SHP77 (cell line): ENCODE measurements at regions not wholly inside any gene's neighbourhood (a gene's known extent, or its start where the extent isn't known, plus 50 kb on each side); places are given as distances from the start of the nearest gene placed in this dataset.

Experiments used
- DNase-seq, 2 experiments: peaks; one replicate each; lab custom pipeline; 2025; lab: John Stamatoyannopoulos, UW

DNA sequence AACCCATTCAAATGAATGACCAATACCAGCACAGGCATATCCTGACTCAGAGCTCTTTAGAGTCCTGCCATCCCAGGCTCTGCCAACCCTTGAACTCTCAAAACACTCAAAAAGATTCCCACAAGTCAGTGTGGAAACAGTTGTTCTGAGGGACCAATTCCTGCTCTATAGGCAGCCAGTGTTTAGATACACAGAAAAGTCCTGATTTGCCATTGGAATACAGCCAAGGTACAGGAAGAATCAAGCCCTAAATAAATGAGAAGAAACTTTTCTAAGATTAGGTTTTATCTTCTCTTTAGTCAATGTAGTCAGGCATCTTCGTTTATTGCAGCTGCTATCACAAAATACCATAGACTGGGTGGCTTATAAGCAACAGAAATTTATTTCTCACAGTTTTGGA, 626.8 kb upstream of the ARID1B start:
- DNase-seq, result no peak

DNA sequence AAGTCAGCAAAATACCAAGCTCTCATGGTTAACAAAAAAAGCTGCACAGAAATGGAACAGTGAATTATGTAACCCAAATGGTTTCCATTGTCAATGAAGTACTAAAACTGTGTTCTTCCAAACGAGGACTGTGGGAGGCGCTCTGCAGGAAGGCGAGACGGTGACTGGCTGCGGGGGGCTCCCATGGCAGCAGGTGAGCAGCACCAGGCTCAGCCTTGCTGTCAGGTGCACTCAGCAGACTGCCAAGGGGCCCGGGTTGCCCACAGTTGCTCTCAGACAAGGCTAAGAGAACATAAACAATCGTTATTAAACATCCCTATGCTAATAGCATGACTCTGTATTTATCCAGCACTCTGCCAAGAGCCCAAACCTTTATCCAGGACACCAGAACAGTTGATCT, 630.3 kb upstream of the ARID1B start:
- no peak for DNase-seq

DNA sequence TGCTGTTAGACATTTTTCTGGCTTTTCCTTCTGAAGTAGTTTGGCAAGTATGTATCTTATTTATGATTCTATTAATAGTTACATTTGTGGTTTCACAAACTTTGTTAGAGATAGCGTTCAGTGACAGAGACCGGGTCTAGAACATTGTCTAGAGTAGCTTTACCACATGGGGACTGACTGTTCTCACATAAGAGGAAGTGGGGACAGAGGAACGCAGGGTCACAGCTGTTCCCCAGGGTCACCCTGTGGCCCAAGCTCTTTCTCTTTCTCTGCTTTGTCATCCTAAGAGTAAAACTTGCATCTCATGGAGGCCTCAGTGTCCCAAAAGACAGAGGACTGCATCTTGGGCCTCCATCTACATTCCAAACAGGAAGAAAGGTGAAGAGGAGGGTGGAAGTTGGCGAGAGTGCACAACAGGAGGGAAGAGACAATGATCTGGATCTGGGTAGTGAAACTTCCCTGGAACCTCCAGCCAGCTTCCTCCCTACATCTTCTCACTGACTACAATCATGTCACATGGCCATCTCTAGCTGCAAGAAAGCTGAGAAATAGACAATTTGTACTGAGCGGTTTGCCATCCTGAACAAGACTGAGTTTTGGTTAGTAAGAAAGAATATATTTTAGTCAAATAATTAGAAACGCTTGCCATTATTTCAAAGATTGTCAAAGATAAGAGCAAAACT, 645.8 kb upstream of the ARID1B start:
- no peak for DNase-seq

DNA sequence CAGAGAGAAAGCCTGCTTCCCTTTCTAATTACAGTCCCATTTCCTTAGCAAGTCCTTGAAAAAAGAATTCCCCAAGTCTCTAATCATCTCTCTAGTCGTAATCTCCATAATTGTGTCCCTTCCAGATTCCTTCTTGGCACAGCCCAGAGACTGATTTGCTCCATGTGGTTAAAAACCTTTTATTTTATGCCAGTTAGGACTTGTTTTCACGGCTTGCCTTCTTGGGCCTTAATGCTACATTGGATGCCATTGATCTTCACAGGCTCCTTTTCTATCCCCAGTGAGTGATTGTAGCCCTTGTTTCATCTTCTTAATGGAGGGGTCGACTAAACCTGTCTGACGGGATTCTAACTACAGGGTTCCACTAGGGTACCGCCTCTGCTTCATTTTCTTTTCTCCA, 650.6 kb upstream of the ARID1B start:
- DNase-seq, result no peak

DNA sequence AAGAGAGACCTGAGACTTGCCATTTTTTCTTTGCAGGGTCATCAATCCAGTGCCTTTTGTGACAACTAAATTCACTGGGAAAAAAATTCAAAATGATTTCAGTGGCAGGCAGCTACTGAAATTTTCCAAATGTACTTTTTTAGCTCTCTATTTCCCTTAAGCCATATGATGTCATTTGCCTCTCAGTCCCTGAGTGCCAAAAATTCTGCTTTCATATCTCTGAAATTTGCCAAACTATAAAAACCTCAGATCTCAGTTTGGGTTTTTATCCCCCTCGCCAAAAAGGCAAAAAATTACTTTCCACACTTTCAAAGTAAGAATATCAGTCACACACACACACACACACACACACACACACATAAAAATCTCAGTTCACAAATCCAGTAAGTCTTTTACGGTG, 651.3 kb upstream of the ARID1B start:
- no peak for DNase-seq

DNA sequence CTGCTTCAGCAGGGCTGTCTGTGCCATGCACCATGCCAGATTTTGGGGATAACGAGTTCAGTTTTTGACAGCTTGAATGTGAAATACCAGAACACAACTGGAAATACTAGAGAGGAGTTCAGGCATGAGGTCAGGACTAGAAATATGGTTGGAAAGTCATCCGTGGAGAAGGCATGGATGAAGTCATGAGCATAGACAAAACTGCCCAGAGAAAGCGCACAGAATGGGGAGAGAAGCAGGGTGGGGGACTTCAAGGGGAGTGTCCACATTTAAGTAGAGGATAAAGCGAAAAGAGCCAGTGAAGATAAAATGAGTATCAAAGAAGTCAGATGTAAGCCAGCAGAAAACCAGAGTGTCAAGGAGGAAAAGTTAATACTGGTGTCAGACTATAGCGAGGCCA, 653.4 kb upstream of the ARID1B start:
- no peak for DNase-seq

DNA sequence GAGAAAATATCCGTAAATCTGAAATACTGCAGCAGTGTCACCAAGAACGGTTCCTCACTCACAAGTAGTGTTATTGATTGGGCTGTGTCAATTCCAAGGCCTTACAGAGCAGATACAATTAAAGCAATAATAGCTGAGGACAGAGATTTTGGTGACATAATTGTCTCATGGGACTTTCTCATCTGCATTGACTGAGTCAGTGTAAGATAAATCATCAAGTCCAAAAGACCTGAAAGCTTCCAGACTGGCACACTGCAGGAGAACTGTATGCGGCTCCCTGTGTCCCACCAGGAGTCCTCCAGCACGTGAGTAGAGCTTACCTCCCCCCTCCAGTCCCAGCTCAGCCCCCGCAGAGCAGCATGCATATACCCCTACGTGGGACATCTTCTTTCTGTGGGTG, 655.2 kb upstream of the ARID1B start:
- no peak for DNase-seq

DNA sequence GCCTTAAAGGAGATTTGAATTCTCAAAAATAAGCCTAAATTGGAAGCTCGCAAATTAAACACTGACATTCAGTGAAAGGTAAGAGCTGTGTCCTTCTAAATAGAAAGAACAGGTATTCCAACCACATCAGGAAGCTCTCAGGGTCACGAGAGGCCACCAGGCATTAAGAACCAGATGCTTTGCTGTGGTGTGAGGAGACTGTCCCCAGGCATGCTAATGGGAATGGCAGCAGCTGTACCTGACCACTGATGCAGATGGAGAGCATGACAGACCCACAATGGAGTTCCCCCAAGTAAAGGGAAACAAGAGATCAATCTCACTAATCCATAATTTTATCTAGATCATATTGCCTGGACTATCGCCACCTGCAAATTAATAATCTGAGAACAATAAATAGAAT, 658.9 kb upstream of the NOX3 start:
- DNase-seq, result no peak

DNA sequence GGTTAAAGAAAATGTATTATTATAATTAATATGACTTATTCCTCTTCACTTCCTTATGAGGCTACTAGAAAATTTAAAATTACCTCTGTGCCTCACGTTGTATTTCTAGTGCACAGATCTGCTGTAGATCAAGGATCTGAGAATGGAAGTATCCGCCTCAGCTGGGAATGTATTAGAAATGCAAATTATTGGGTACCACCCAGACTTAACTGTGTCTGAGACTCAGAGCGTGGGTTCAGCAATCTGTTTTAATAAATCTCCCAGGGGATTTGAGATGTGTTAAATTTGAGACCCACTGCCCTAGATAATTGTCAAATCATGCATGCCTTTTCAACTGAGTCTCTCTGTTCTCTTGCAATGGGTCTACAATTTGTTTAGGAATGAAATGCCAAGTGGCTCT, 658.0 kb upstream of the NOX3 start:
- DNase-seq, result no peak

DNA sequence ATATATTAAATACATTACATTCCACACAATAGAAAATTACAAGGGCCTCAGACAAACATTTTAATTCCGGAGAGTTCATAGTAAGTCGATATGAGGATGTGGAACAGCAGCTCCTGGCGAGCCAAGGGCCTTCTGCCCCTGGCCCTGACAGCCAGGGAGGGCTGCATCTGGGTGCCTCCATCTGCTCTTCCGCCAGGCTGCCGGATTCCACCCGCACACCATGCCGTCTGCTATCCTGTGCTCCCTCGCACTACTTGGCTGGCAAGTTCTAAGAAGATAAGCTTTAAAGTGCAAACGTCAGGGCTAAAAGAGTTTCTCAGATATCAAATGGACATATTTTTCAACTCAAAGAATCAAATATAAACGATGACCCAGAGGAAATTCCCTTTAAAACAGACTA, 656.3 kb upstream of the NOX3 start:
- DNase-seq, result no peak

DNA sequence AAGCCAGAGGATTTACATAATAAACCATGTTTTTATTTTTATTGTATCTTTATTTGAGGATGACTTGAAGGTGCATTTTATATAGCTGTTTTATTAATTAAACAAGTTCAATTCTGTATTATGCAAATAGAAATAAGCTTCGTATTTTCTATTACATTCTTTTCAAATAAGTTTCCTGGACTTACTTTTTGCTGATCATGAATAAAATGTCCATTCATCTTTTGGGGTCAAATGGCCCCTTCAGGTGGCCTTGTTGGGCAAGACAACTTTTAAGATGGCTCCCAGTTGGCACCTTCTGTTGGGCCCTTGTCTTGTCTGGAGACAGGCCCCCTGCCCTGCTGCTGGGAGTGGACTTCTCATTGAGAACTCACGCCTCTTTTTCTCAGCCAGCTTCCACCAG, 654.6 kb upstream of the NOX3 start:
- DNase-seq, result no peak

DNA sequence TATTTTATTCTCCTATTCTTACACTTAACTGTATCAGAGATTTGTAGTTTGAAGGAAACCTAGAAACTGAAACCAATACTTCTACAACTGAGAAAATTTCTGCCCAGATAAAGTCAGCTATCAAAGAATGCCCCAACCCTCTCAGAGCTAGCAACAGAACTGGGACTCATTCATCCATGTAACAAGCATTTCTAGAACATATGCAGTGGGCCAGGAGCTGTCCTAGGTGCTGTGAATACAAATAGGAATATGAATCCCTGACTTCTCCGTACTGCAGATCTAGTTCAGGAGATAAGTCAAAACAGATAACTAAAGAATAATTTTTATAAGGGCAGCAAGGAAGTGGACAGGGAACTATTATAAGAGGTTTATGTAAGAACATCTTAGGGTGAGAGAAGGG, 654.1 kb upstream of the NOX3 start:
- no peak for DNase-seq

DNA sequence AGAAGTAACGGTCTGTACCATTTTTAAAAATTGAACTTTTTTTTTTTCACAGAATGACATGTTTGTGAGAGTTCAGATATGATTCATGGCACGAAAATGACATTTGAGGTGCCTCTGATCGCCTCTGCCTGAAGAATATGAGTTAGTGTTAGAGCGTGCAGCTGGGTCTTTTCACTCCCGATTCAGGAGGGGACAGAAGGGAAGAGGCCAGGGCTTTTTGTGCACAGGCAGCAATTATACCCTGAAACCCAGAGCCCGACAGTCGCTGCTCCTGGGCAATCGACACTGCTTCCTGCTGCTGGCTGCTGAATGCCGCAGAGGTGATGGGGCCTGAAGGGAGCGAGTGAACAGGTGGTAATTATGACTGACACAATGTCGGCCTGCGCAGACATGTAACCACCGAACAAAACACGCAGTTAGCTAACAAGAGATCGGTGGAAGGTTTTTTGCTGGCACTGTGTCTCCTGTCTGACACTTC, 652.0 kb upstream of the NOX3 start:
- no peak for DNase-seq

DNA sequence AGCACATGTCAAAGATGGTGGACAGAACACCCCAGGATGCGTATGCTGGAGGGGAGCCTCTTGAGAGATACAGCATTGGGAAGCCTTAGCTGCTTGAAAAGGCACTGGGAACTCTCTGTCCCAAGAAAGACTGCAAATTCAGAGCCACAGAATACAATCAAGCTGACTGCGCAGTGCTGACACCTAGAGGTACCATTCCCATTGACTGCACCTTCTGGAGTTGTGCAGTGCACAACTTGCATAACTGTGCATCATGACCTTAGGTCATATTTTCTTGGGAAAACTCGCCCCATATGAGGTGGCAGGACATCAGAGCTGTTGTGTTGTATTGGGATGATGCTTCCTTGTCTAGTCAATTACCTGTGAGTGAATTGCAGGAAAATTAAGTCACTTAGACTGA, 646.5 kb upstream of the NOX3 start:
- DNase-seq, result no peak

DNA sequence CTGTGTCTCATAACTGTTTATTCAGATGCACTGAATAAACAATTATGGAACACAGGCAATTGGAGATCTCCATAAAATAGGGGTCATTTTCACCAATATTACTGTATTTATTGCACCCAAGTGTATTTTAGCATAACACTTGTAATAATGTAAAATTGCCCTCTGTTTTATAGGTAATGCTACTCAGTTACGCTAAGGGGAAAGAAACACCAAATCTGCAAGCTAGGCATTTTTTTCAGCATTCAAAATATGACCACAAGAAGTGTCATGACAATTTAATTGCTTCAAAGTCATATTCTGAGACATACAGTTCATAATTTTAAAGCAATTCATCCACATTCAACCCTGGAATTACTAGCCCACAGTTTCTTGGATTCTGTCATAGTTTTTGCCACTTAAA, 643.2 kb upstream of the NOX3 start:
- no peak for DNase-seq

DNA sequence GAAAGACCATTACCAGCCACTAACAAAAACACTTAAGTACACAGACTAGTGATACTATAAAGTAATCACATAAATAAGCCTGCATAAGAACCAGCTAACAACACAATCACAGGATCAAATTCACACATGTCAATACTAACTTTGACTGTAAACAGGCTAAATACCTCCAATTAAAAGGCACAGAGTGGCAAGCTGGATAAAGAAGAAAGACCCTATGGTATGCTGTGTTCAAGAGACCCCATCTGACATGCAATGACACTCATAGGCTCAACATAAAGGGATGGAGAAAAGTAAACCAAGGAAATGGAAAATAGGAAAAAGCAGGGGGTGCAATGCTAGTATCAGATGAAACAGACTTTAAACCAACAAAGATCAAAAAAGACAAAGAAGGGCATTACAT, 631.8 kb upstream of the NOX3 start:
- no peak for DNase-seq

DNA sequence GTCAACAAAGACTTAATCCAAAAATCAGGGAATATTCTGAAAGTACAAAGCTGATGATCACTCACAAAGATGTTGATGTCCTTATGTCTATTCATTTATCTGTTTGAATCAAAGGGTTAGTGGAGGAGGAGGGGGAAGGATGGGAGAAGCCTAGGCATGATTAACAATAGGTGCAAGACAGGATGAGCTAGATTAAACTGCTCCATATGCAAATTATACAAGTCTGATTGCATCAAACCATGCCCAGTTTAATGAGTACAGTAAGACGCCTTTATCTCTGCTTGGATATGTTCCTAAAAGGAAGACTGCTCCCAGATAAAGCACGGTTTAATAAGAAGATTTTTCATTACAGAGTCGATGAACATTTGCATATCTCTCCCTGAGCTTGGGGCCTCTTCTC, 626.4 kb upstream of the NOX3 start:
- DNase-seq, result no peak

DNA sequence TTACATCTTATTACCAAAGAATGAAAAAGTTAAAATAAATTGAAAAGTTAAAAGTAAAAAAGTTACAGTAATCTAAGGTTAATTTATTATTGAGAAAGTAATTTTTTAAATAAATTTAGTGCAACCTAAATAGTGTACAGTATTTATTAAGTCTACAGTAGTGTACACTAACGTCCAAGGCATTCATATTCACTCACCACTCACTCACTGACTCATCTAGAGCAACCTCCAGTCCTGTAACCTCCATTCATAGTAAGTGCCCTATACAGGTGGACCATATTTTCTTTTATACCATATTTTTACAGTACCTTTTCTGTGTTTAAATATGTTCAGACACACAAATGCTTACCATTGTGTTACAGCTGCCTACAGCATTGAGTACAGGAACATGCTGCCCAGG, 624.7 kb upstream of the NOX3 start:
- DNase-seq, result no peak

DNA sequence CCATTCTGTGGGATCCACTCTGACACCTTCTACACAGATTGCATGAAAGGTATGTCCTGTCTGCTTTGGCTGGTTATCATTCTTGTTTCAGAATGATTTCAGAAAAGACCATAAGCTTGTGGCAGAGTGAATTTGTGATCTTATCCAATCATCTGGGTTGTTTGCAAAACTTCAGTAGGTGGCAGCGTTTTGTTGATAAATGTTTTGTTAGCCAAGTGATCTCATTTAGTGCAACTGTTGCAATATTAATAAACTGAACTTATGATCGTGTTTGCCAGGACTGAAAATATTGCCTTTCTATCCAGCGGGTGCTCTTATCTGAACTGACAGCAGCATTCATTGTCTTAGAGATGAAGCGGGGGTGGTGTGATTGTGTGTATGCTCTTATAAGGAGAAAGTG, 613.2 kb upstream of the NOX3 start:
- DNase-seq, result no peak

DNA sequence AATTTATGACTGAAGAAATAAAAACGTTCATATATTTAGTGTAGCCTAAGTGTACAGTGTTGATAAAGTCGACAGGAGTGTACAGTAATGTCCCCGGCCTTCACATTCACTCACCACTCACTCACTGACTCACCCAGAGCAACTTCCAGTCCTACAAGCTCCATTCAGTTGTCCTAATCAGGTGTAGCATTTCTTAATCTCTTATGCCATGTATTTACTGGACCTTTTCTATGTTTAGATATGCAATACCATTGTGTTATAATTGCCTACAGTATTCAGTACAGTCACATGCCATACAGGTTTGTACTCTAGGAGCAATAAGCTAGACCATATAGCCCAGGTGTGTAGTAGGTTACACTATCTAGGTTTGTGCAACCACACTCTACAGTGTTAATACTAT, 610.2 kb upstream of the NOX3 start:
- DNase-seq, result no peak

DNA sequence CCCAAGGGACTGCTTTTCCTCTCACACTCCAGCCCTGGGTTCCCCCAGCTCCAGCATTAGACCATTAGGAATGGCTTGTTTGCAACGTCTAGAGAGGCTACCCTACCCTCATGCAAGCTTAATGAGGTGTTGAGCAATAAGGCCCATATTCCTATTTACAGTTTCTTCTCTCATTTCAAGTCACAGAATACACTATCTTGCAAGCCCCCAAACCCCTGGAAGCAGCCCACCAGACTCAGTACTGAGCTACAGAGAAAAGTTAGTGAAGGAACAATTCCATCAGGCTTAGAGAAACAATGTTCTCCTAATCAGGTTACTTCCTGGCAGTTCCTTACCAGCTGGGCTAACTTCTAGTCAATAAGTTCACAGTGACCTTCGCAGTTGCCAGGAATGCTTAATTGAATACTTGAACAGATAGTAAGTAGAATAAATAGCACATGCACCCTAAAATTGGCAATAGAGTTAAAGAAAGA, 606.5 kb upstream of the NOX3 start:
- no peak for DNase-seq

DNA sequence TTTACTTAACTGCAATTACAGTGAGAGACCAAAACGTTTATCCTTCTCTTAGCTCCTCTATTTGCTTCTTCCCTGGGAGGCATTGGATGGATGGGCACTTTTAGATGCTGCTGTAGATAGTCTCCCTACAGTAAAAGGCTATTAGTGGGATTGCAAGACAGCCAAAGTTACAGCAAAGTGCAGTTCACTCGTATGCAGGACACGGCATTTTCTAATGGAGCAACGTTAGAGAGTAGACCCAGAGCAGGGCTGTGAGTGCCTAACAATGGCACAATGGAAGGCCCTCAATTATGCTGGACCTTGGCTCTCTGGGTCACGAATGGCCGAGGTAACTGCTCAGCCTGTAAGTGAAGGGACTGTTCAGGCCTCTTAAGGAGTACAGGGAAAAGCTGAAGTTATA, 605.8 kb upstream of the NOX3 start:
- no peak for DNase-seq

DNA sequence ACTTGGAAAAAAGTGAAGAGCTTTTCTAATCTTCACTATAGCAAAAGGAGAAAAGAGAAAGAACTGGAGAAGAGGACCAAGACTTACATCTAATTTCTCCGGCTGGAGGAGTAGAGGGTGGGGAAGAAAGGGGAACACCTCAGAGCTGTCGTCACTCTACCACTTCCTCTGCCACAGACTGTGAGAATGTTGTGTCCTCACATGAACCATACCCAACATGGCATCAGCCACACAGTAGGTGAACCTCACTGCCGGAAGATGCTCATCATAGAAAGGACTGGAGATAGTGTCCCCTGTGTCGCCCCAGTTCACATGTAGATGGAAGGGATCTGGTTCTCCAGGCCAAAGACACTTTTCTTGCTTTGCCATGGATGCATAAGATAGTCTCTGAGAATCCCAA, 604.4 kb upstream of the NOX3 start:
- DNase-seq, result no peak

DNA sequence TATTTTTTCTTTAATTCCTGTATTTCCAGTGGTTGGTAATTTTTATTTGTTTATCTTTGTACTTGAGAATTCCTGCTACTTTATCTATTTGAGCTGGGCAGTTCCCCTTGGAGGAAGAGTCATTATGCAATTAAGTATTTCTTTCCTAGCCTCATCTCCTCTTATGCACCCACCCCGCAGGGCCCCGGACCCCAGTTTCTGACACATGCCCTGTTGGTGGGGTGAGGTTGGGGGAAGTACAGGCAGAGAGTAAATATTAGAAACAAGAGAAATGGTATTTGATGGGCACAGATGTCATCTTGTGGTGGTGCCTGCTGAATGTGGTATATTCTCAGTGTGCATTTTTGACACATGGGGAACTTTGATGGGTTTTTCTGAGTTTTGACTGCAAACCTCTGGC, 602.7 kb upstream of the NOX3 start:
- no peak for DNase-seq

DNA sequence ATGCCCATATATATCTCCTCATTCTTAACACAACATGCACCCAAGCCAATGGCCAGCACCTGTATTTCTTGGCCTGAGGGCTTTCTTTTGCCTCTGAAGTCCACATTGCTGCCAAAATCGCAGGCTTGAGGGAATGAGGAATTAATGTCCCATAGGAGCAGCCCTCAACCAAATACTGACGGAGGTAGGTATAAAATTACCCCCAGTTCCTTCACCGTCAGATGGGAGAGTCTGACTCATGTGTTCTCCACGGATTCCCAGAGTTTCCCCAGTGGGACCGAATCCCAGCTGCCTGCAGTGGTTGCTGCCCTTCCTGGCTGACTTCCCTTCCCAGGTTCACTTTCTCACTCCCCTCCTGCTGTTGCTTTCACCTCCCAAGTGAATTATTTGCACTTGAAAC, 602.2 kb upstream of the NOX3 start:
- no peak for DNase-seq
